Central memory CD4-positive, alpha-beta T cell (primary cell): ENCODE measurements at regions not wholly inside any gene's neighbourhood (a gene's known extent, or its start where the extent isn't known, plus 50 kb on each side); places are given as distances from the start of the nearest gene placed in this dataset.
"Not testable (repeated sequence)": the region's sequence is repeated elsewhere in the genome, so short reads cannot be mapped to it uniquely, and the experiment has no call there.

Experiments used
- DNase-seq: peaks from one replicate; pipeline ENCODE4 v3.0.0; 2022

- DNase-seq, result no peak
Measured at GRCh38 chr1:198411240-198411639, 129.2 kb downstream of the ATP6V1G3 start.

GRCh38 chr1:198408716-198409115 lies 131.8 kb downstream of the ATP6V1G3 start:
- DNase-seq, result no peak

GRCh38 chr1:198404632-198405031 lies 135.8 kb downstream of the ATP6V1G3 start:
- not testable (repeated sequence) for DNase-seq

GRCh38 chr1:198400063-198400462 lies 140.4 kb downstream of the ATP6V1G3 start:
- DNase-seq, result no peak

- no peak for DNase-seq
Measured at GRCh38 chr1:198399452-198399851, 141.0 kb downstream of the ATP6V1G3 start.

GRCh38 chr1:198397208-198397808 lies 143.2 kb downstream of the ATP6V1G3 start:
- DNase-seq, result no peak

GRCh38 chr1:198391393-198392020 lies 149.0 kb downstream of the ATP6V1G3 start:
- no peak for DNase-seq

- no peak for DNase-seq
Measured at GRCh38 chr1:198387587-198387986, 152.9 kb downstream of the ATP6V1G3 start.

- DNase-seq, result no peak
Measured at GRCh38 chr1:198380275-198380674, 160.2 kb downstream of the ATP6V1G3 start.

- DNase-seq, result no peak
Measured at GRCh38 chr1:198377702-198378101, 162.8 kb downstream of the ATP6V1G3 start.

- no peak for DNase-seq
Measured at GRCh38 chr1:198374288-198374687, 166.2 kb downstream of the ATP6V1G3 start.

GRCh38 chr1:198373376-198373775 lies 167.1 kb downstream of the ATP6V1G3 start:
- no peak for DNase-seq
